ENCODE measurements at regions not wholly inside any gene's neighbourhood (a gene's known extent, or its start where the extent isn't known, plus 50 kb on each side); places are given as distances from the start of the nearest gene placed in this dataset.

GRCh38 chr1:172758259-172758658, 99.4 kb downstream of the FASLG start:
- Histone ChIP-seq H3K27ac (ENCODE audit: low read depth in 2 of 2, low read length in 2 of 2) (no peak overlapping the region), H3K36me3 (ENCODE audit: control insufficient read depth in 2 of 3, insufficient read depth in 3 of 3, low read length in 3 of 3) (no peaks in the 10 kb centered on the region), H3K4me1 (ENCODE audit: control insufficient read depth in 2 of 3, insufficient read depth in 2 of 3, low read depth in 1 of 3, low read length in 3 of 3) (no peaks in the 10 kb centered on the region), H3K4me3 (ENCODE audit: low read length in 3 of 3) (no peak overlapping the region), H3K27me3 (ENCODE audit: control insufficient read depth, insufficient read depth, low read length) (no peaks in the 10 kb centered on the region), H3K9ac (ENCODE audit: low read length in 3 of 3) (no peak overlapping the region), H3K9me3 (ENCODE audit: control insufficient read depth in 2 of 3, insufficient read depth in 1 of 3, low read length in 3 of 3) (no peaks in the 10 kb centered on the region)
- FAIRE-seq (no peak), DNase-seq (no peak)
- intact Hi-C loops (cut with DNase I), result no loop called here
- no peak for TF ChIP-seq CTCF (IDR thresholded peaks at IDR 0.05; ENCODE audit: borderline replicate concordance, extremely low read depth, insufficient read depth)

- intact Hi-C loops (cut with DNase I), result no loop called here
- Histone ChIP-seq H3K36me3 (ENCODE audit: control insufficient read depth in 2 of 3, insufficient read depth in 3 of 3, low read length in 3 of 3) (no peaks in the 10 kb centered on the region), H3K4me3 (ENCODE audit: low read length in 3 of 3) (no peak overlapping the region), H3K9me3 (ENCODE audit: control insufficient read depth in 2 of 3, insufficient read depth in 1 of 3, low read length in 3 of 3) (no peaks in the 10 kb centered on the region), H3K9ac (ENCODE audit: low read length in 3 of 3) (no peak overlapping the region), H3K27ac (ENCODE audit: low read depth in 2 of 2, low read length in 2 of 2) (no peak overlapping the region), H3K27me3 (ENCODE audit: control insufficient read depth, insufficient read depth, low read length) (no peaks in the 10 kb centered on the region), H3K4me1 (ENCODE audit: control insufficient read depth in 2 of 3, insufficient read depth in 2 of 3, low read depth in 1 of 3, low read length in 3 of 3) (no peaks in the 10 kb centered on the region)
- TF ChIP-seq CTCF (IDR thresholded peaks at IDR 0.05; ENCODE audit: borderline replicate concordance, extremely low read depth, insufficient read depth), result no peak
- DNase-seq, result no peak
- FAIRE-seq, result no peak
These were observed 101.2 kb downstream of the FASLG start for GRCh38 chr1:172760121-172760520.

GRCh38 chr1:172761581-172762486, 102.9 kb downstream of the FASLG start:
- FAIRE-seq, result no peak
- Histone ChIP-seq H3K27me3 (ENCODE audit: control insufficient read depth, insufficient read depth, low read length) (no peaks in the 10 kb centered on the region), H3K36me3 (ENCODE audit: control insufficient read depth in 2 of 3, insufficient read depth in 3 of 3, low read length in 3 of 3) (no peaks in the 10 kb centered on the region), H3K4me3 (ENCODE audit: low read length in 3 of 3) (no peak overlapping the region), H3K4me1 (ENCODE audit: control insufficient read depth in 2 of 3, insufficient read depth in 2 of 3, low read depth in 1 of 3, low read length in 3 of 3) (no peaks in the 10 kb centered on the region), H3K9ac (ENCODE audit: low read length in 3 of 3) (no peak overlapping the region), H3K27ac (ENCODE audit: low read depth in 2 of 2, low read length in 2 of 2) (no peak overlapping the region), H3K9me3 (ENCODE audit: control insufficient read depth in 2 of 3, insufficient read depth in 1 of 3, low read length in 3 of 3) (no peaks in the 10 kb centered on the region)
- DNase-seq, result no peak
- no peak for TF ChIP-seq CTCF (IDR thresholded peaks at IDR 0.05; ENCODE audit: borderline replicate concordance, extremely low read depth, insufficient read depth)
- intact Hi-C loops (cut with DNase I), result no loop called here
